ENCODE measurements at regions not wholly inside any gene's neighbourhood (a gene's known extent, or its start where the extent isn't known, plus 50 kb on each side); places are given as distances from the start of the nearest gene placed in this dataset.

DNA sequence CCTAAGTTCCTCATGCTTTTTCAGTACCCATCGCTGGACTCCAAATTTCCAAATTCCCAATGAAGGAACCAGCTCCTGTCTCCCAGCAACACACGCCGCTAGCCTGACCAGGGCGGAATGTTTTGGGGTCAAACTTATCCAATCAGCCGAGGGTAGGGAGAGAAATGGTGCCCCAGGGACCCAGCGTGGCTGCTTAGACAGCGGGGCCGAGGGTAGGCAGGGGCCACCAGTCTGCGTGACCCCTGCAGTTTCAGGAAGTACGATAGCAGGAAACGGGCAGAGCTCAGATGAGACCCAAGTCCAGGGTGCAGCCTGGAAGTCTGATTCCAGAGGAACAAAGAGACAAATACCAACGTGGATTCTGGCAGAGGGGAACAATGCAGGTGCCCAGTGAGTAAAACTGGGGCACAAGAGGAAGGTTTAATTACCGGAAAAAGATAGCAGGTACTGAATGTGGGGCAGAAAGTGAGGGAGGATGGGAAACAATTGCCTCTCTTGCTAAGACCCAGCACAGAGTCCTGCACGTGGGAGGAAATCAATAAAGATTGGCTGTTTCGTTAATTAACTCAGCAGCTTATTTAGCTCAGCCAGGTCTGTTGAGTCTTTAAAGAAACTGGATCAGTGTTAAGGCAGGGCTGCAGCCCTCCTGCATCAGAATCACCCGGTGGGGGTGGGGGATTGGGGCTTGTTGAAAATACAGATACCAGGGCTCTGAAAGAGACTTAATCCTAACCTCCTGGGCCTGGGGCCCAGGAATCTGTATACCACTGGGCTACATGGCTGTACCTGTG is 50.4 kb upstream of the NFE2L3 start:
- DNase-seq, result no peak

DNA sequence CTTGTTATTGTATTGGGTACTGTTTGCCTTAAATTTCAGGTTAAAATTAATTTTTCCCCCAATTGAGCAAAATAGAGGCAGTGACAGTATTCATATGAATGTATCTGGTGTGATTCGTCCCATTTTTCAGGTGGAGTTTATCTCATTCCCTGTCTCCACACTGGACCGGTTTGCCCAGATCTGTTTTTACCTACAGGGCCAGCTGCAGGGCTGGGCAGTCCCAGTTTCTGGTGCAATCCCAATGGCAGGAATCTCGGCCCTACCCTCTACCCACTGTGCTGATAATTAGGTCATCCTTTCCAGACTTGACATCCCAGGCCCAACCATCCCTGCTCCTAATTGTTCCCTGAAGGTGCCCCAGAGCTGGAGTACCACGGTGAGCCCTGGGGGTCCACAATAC is 49.8 kb upstream of the NFE2L3 start:
- no peak for DNase-seq

All from EL (cell line).